ENCODE measurements at regions not wholly inside any gene's neighbourhood (a gene's known extent, or its start where the extent isn't known, plus 50 kb on each side); places are given as distances from the start of the nearest gene placed in this dataset.

GRCh38 chr2:71780162-71780561 lies 326.8 kb downstream of the DYSF start:
- TF ChIP-seq, protein P1, sequence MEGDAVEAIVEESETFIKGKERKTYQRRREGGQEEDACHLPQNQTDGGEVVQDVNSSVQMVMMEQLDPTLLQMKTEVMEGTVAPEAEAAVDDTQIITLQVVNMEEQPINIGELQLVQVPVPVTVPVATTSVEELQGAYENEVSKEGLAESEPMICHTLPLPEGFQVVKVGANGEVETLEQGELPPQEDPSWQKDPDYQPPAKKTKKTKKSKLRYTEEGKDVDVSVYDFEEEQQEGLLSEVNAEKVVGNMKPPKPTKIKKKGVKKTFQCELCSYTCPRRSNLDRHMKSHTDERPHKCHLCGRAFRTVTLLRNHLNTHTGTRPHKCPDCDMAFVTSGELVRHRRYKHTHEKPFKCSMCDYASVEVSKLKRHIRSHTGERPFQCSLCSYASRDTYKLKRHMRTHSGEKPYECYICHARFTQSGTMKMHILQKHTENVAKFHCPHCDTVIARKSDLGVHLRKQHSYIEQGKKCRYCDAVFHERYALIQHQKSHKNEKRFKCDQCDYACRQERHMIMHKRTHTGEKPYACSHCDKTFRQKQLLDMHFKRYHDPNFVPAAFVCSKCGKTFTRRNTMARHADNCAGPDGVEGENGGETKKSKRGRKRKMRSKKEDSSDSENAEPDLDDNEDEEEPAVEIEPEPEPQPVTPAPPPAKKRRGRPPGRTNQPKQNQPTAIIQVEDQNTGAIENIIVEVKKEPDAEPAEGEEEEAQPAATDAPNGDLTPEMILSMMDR (IDR thresholded peaks at IDR 0.05; ENCODE audit: low read depth, low read length), result no peak
- TF ChIP-seq EZH2phosphoT487 (IDR thresholded peaks at IDR 0.05; ENCODE audit: low read depth), result no peak
